Hepatocyte (in vitro differentiated cells): ENCODE measurements at regions not wholly inside any gene's neighbourhood (a gene's known extent, or its start where the extent isn't known, plus 50 kb on each side); places are given as distances from the start of the nearest gene placed in this dataset.

Source experiments
- CTCF ChIP-seq: fragments of 200-600 bp; sonication (generic); IDR thresholded peaks from 2 replicates; pipeline ENCODE4 v1.5.1; 2016; ENCODE audit warnings: antibody characterized with exemption, mild to moderate bottlenecking; ENCODE audit not compliant: poor library complexity
- EZH2phosphoT487 ChIP-seq: fragments of 200-600 bp; sonication (generic); IDR thresholded peaks from one replicate; pipeline ENCODE4 v1.6.1; 2018; ENCODE audit warnings: antibody characterized with exemption, mild to moderate bottlenecking, low read depth, moderate library complexity; ENCODE audit not compliant: unreplicated experiment, severe bottlenecking

- TF ChIP-seq EZH2phosphoT487 (no peak), CTCF (no peak)
These were observed 72.1 kb downstream of the OTOL1 start for GRCh38 chr3:161568671-161569070.
